Neural cell (in vitro differentiated cells): ENCODE measurements at regions not wholly inside any gene's neighbourhood (a gene's known extent, or its start where the extent isn't known, plus 50 kb on each side); places are given as distances from the start of the nearest gene placed in this dataset.

Experiments used
- EP300 ChIP-seq: fragments of 450-650 bp; conservative IDR thresholded peaks from 2 replicates; pipeline ENCODE4 v1.6.1; 2014; ENCODE audit warnings: antibody characterized with exemption, mild to moderate bottlenecking, moderate library complexity; ENCODE audit not compliant: poor library complexity, severe bottlenecking
- POLR2AphosphoS5 ChIP-seq: IDR thresholded peaks from 2 replicates; pipeline ENCODE4 v1.6.1; 2012

DNA sequence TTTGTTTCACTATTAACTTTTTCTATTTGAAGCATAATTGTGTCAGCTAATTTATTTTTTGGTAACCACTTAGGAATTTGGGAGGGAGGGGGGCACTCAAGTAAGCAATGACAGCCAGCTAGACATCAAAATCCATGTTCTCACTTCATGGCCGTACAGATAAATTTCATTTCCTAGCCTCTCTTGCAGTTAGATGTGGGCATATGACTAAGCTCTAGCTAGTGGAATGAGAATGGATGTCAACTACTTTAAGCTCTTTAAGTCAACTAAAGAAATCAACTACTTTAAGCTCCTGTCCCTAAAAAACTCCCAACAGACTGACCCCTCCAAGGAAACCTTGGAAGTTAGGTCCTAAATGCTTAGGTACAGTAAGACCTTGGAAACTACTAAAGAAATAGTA, 92.0 kb downstream of the KCNRG start:
- no peak for TF ChIP-seq EP300
- TF ChIP-seq POLR2AphosphoS5 = no peak
